Parathyroid adenoma (tissue), 2 donors: ENCODE measurements at regions not wholly inside any gene's neighbourhood (a gene's known extent, or its start where the extent isn't known, plus 50 kb on each side); places are given as distances from the start of the nearest gene placed in this dataset.

Experiments used
- H2AFZ ChIP-seq: fragments of 300-600 bp; sonication (generic); one replicate; pipeline ENCODE4 v1.7.0; 2017; ENCODE audit warnings: antibody characterized with exemption, mild to moderate bottlenecking
- H3K27ac ChIP-seq: fragments of 300-600 bp; sonication (generic); one replicate; pipeline ENCODE4 v1.7.0; 2017
- H3K27me3 ChIP-seq: fragments of 300-600 bp; sonication (generic); one replicate; pipeline ENCODE4 v1.7.0; 2017; ENCODE audit warnings: low read length; ENCODE audit not compliant: control insufficient read depth, insufficient read depth
- H3K36me3 ChIP-seq: fragments of 300-600 bp; sonication (generic); one replicate; pipeline ENCODE4 v1.7.0; 2017; ENCODE audit warnings: low read length; ENCODE audit not compliant: control insufficient read depth, insufficient read depth
- H3K4me1 ChIP-seq: fragments of 300-600 bp; sonication (generic); one replicate; pipeline ENCODE4 v1.7.0; 2017; ENCODE audit warnings: control low read depth
- H3K4me2 ChIP-seq: fragments of 300-600 bp; sonication (generic); one replicate; pipeline ENCODE4 v1.7.0; 2017; ENCODE audit warnings: low read length
- H3K4me3 ChIP-seq: fragments of 300-600 bp; sonication (generic); one replicate; pipeline ENCODE4 v1.7.0; 2017; ENCODE audit warnings: low read depth, low read length
- H3K79me2 ChIP-seq: fragments of 300-600 bp; sonication (generic); one replicate; pipeline ENCODE4 v1.7.0; 2017; ENCODE audit warnings: control low read depth
- H3K9ac ChIP-seq: fragments of 300-600 bp; sonication (generic); one replicate; pipeline ENCODE4 v1.7.0; 2017; ENCODE audit warnings: mild to moderate bottlenecking
- H3K9me3 ChIP-seq: fragments of 300-600 bp; sonication (generic); one replicate; pipeline ENCODE4 v1.7.0; 2017; ENCODE audit warnings: low read length; ENCODE audit not compliant: control insufficient read depth
- TF ChIP-seq, protein P1 (sequence below): fragments of 300-600 bp; sonication (generic); IDR thresholded peaks from one replicate; pipeline ENCODE4 v1.7.0; 2017; ENCODE audit warnings: antibody characterized with exemption, mild to moderate bottlenecking
- donor health status: primary hyperparathyroidism.

DNA sequence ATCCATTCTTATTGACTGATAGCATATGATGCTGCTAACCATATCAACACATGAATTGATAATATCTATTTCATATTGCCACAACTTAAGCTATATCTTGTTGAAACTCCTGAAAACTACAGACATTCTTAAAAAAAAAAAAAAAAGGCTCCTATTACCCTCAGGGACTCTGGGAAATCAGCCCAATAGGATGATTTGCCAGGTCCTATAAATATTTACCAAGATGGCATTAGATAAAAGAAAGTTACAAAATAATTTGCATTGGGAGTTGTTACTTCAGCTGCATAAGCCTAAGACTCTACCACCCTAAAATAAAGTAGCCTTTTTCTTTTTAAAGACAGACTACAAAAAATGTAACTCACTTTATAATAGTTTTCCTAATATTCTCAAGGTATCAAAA lies 84.4 kb downstream of the CDO1 start:
- Histone ChIP-seq H3K79me2 (no peaks in the 10 kb centered on the region), H3K27ac (no peak overlapping the region), H3K27me3 (no peaks in the 10 kb centered on the region), H3K36me3 (no peaks in the 10 kb centered on the region), H3K9ac (no peak overlapping the region), H3K4me3 (no peak overlapping the region), H3K4me2 (no peak overlapping the region), H2AFZ (no peak overlapping the region), H3K4me1 (peaks cover 5% of the 10 kb centered on the region), H3K9me3 (no peaks in the 10 kb centered on the region)
- TF ChIP-seq, protein P1, sequence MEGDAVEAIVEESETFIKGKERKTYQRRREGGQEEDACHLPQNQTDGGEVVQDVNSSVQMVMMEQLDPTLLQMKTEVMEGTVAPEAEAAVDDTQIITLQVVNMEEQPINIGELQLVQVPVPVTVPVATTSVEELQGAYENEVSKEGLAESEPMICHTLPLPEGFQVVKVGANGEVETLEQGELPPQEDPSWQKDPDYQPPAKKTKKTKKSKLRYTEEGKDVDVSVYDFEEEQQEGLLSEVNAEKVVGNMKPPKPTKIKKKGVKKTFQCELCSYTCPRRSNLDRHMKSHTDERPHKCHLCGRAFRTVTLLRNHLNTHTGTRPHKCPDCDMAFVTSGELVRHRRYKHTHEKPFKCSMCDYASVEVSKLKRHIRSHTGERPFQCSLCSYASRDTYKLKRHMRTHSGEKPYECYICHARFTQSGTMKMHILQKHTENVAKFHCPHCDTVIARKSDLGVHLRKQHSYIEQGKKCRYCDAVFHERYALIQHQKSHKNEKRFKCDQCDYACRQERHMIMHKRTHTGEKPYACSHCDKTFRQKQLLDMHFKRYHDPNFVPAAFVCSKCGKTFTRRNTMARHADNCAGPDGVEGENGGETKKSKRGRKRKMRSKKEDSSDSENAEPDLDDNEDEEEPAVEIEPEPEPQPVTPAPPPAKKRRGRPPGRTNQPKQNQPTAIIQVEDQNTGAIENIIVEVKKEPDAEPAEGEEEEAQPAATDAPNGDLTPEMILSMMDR: no peak

DNA sequence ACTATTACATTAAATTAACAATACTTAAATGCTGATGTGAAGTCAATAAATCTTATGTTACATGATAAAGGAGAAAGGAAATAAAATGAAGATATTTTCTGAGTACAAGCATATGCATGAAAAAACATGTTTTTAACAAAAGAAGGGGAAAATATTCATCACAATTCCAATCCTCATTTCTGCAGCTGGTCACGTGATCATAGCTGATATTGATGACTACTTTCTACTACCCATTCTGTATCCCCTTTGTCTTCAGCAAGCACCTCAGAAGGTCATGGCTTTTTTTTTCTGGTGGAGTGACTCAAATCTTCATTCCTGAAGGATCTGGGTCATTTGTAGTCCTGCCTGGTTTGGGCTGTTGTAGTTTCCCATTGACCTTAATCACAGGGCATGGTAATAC lies 90.9 kb downstream of the CDO1 start:
- Histone ChIP-seq H3K36me3 (no peaks in the 10 kb centered on the region), H3K27ac (no peak overlapping the region), H2AFZ (no peak overlapping the region), H3K4me2 (no peak overlapping the region), H3K79me2 (no peaks in the 10 kb centered on the region), H3K4me3 (no peak overlapping the region), H3K4me1 (no peaks in the 10 kb centered on the region), H3K9me3 (no peaks in the 10 kb centered on the region), H3K9ac (no peak overlapping the region), H3K27me3 (no peaks in the 10 kb centered on the region)
- TF ChIP-seq, protein P1: no peak

DNA sequence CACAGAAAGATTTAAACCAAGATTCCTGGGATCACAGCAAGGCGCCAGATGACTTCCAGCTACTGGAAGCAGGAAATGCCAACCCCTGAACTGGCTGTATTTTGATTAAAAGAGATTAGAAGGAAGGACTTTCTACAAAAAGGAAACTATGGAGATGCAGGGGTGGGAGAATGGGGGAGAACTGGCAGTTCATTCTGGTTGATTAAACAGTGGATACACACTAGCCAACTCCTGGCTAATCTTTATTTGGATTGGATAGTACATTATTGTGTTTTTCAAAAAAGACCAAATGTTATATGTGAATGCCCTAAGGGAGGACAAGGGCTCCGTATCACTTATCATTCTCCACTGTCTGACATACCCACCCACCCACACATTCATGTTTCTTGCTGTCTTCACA lies 93.2 kb downstream of the CDO1 start:
- Histone ChIP-seq H2AFZ (no peak overlapping the region), H3K79me2 (no peaks in the 10 kb centered on the region), H3K4me3 (no peak overlapping the region), H3K27ac (no peak overlapping the region), H3K27me3 (no peaks in the 10 kb centered on the region), H3K4me1 (no peaks in the 10 kb centered on the region), H3K4me2 (no peak overlapping the region), H3K9ac (no peak overlapping the region), H3K36me3 (no peaks in the 10 kb centered on the region), H3K9me3 (no peaks in the 10 kb centered on the region)
- TF ChIP-seq, protein P1: no peak

DNA sequence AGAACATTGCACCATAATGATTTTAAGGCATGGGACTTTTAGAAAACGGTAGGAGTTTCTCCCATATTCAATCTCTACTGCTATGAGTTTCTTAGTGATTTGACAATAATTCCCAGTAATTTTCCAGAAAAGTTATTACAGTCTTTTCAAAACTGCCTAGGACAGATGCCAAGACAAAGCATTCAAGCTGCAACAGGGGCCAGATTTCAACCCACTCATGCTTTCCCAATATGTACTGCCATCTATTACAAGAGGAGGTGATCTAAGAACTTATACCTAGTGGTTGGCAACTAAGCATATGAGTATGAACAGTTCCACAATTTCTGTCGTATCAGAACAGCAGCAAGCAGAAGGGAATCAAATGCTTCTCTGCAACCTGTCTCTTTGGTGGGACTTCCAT lies 95.1 kb upstream of the TMED7 start:
- H3K27ac ChIP-seq: no peak overlapping the region
- H3K4me3 ChIP-seq: no peak overlapping the region
- no peak overlapping the region for H3K9ac ChIP-seq
- no peaks in the 10 kb centered on the region for H3K4me1 ChIP-seq
- no peak overlapping the region for H2AFZ ChIP-seq
- H3K9me3 ChIP-seq: no peaks in the 10 kb centered on the region
- H3K36me3 ChIP-seq: no peaks in the 10 kb centered on the region
- TF ChIP-seq, protein P1: no peak
- H3K79me2 ChIP-seq: no peaks in the 10 kb centered on the region
- no peaks in the 10 kb centered on the region for H3K27me3 ChIP-seq
- H3K4me2 ChIP-seq: no peak overlapping the region

DNA sequence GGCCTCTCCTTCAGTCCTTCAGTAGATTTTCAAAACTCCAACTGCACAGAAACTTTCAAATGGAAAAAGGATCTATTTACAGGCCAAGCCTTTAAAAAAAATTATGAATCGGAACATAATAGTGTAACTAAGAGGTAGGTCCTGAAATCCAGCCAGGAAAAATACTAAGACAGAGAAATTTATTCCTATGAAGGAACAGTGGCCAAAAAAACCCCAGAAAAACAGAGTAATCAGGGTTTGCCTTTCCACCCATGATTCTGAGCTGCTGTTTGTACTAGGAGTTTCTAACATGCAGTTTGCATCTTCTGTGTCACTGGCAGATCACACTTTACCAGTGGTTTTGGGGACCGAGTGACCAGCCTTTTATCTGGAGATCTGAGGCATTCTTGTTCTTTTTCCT lies 93.1 kb upstream of the TMED7 start:
- Histone ChIP-seq H3K4me3 (no peak overlapping the region), H3K4me2 (no peak overlapping the region), H2AFZ (no peak overlapping the region), H3K27ac (no peak overlapping the region), H3K27me3 (no peaks in the 10 kb centered on the region), H3K4me1 (no peaks in the 10 kb centered on the region), H3K9ac (no peak overlapping the region), H3K36me3 (no peaks in the 10 kb centered on the region), H3K9me3 (no peaks in the 10 kb centered on the region), H3K79me2 (no peaks in the 10 kb centered on the region)
- TF ChIP-seq, protein P1: no peak
